Liver (tissue), 8 donors: ENCODE measurements at regions not wholly inside any gene's neighbourhood (a gene's known extent, or its start where the extent isn't known, plus 50 kb on each side); places are given as distances from the start of the nearest gene placed in this dataset.

Experiments
- DNase-seq: peaks from one replicate; pipeline ENCODE4 v3.0.0-alpha.2; 2017; ENCODE audit warnings: low spot score
- H3K27ac ChIP-seq, 2 donors: one replicate each; pipeline ENCODE4 v1.7.0; 2013; ENCODE audit warnings: inconsistent platforms in 2 of 2, low read length in 2 of 2, control low read depth in 1 of 2, low read depth in 1 of 2, mild to moderate bottlenecking in 1 of 2
- H3K27me3 ChIP-seq, 4 donors: one replicate each; pipeline versions ENCODE4 v1.6.1 to v1.7.0; 2013; ENCODE audit warnings: low read length in 3 of 4, inconsistent platforms in 1 of 4, mild to moderate bottlenecking in 1 of 4, moderate library complexity in 1 of 4; ENCODE audit not compliant: control insufficient read depth in 4 of 4, insufficient read depth in 4 of 4
- H3K36me3 ChIP-seq, 4 donors: one replicate each; pipeline versions ENCODE4 v1.6.1 to v1.7.0; 2013; ENCODE audit warnings: low read length in 3 of 4, mild to moderate bottlenecking in 3 of 4, low read depth in 1 of 4, moderate library complexity in 1 of 4; ENCODE audit not compliant: control insufficient read depth in 4 of 4, insufficient read depth in 3 of 4
- H3K4me1 ChIP-seq, 4 donors: one replicate each; pipeline versions ENCODE4 v1.6.1 to v1.7.0; 2013; ENCODE audit warnings: low read length in 3 of 4, mild to moderate bottlenecking in 3 of 4, moderate library complexity in 1 of 4; ENCODE audit not compliant: control insufficient read depth in 4 of 4, insufficient read depth in 4 of 4
- H3K4me3 ChIP-seq, 3 donors: one replicate each; pipeline versions ENCODE4 v1.6.1 to v1.7.0; 2013; ENCODE audit warnings: low read length in 3 of 3, control low read depth in 1 of 3, low read depth in 1 of 3, mild to moderate bottlenecking in 1 of 3
- H3K9ac ChIP-seq, 2 donors: one replicate each; pipeline ENCODE4 v1.7.0; 2013; ENCODE audit warnings: low read length in 2 of 2, mild to moderate bottlenecking in 2 of 2, moderate library complexity in 2 of 2, control low read depth in 1 of 2, low read depth in 1 of 2
- H3K9me3 ChIP-seq, 4 donors: one replicate each; pipeline versions ENCODE4 v1.6.1 to v1.7.0; 2013; ENCODE audit warnings: low read length in 3 of 4; ENCODE audit not compliant: control insufficient read depth in 4 of 4
- ATF3 ChIP-seq: IDR thresholded peaks from 2 replicates; pipeline ENCODE4 v1.6.1; 2016; ENCODE audit warnings: antibody characterized with exemption
- EGR1 ChIP-seq, 2 donors: IDR thresholded peaks; 2 replicates each; pipeline ENCODE4 v1.6.1; 2016 to 2018; ENCODE audit warnings: antibody characterized with exemption in 2 of 2, low read depth in 2 of 2
- FOXA1 ChIP-seq: IDR thresholded peaks from 2 replicates; pipeline ENCODE4 v1.6.1; 2016; ENCODE audit warnings: antibody characterized with exemption
- FOXA2 ChIP-seq: IDR thresholded peaks from 2 replicates; pipeline ENCODE4 v1.6.1; 2016; ENCODE audit warnings: antibody characterized with exemption
- GABPA ChIP-seq, 2 donors: IDR thresholded peaks in 1 of 2; conservative IDR thresholded peaks in 1 of 2; 2 replicates each; pipeline ENCODE4 v1.6.1; 2016; ENCODE audit warnings: antibody characterized with exemption in 2 of 2, mild to moderate bottlenecking in 1 of 2, moderate library complexity in 1 of 2
- HNF4A ChIP-seq, 2 donors: conservative IDR thresholded peaks; 2 replicates each; pipeline ENCODE4 v1.6.1; 2016; ENCODE audit warnings: antibody characterized with exemption in 2 of 2, mild to moderate bottlenecking in 2 of 2
- JUND ChIP-seq, 2 donors: IDR thresholded peaks; 2 replicates each; pipeline ENCODE4 v1.6.1; 2016; ENCODE audit warnings: antibody characterized with exemption in 2 of 2
- RAD21 ChIP-seq, 2 donors: IDR thresholded peaks; 2 replicates each; pipeline ENCODE4 v1.6.1; 2016; ENCODE audit warnings: antibody characterized with exemption in 2 of 2, mild to moderate bottlenecking in 2 of 2
- SP1 ChIP-seq: IDR thresholded peaks from 2 replicates; pipeline ENCODE4 v1.6.1; 2018; ENCODE audit warnings: antibody characterized with exemption, mild to moderate bottlenecking
- YY1 ChIP-seq: IDR thresholded peaks from 2 replicates; pipeline ENCODE4 v1.6.1; 2016; ENCODE audit warnings: antibody characterized with exemption, mild to moderate bottlenecking
- ZBTB33 ChIP-seq: IDR thresholded peaks from 2 replicates; pipeline ENCODE4 v1.6.1; 2016; ENCODE audit warnings: antibody characterized with exemption
- WGBS: extraction: QIAGEN DNeasy Blood & Tissue Kit; methylation state at CpG from one replicate; pipeline ENCODE4 v1.1.7; 2013; 5-methylcytosine and 5-hydroxymethylcytosine counted together
- TF ChIP-seq, protein P1 (sequence below): IDR thresholded peaks from 2 replicates; pipeline ENCODE4 v1.6.1; 2016; ENCODE audit warnings: antibody characterized with exemption
- TF ChIP-seq, protein P2 (sequence below): fragments of 150-350 bp; IDR thresholded peaks from 2 replicates; pipeline ENCODE4 v1.5.1; 2017; ENCODE audit warnings: improper control_type of control experiment, low read depth, low read length; ENCODE audit not compliant: missing input control
- donor health status: healthy.
- donor health status: healthy.
- donor health status: healthy.
- donor health status: healthy.
- donor health status: healthy.

- Histone ChIP-seq H3K4me1 (no peaks in the 10 kb centered on the region), H3K9me3 (no peaks in the 10 kb centered on the region), H3K9ac (no peak overlapping the region), H3K27ac (no peak overlapping the region), H3K4me3 (no peak overlapping the region), H3K27me3 (peaks cover 0 to 3% (median 0%) of the 10 kb centered on the region in 4 donors), H3K36me3 (no peaks in the 10 kb centered on the region)
- no peak for TF ChIP-seq FOXA1
- no peak for TF ChIP-seq RAD21 (IDR thresholded peaks at IDR 0.05)
- TF ChIP-seq ATF3 = no peak
- no peak for DNase-seq
- WGBS = 94% methylated on average over 9 of the region's 9 CpGs
Observed at GRCh38 chr12:4104722-4105244, 168.8 kb upstream of the CCND2 start.

GRCh38 chr12:4099276-4099675, 174.3 kb upstream of the CCND2 start:
- Histone ChIP-seq H3K36me3 (no peaks in the 10 kb centered on the region), H3K4me3 (no peak overlapping the region), H3K27me3 (peaks cover 0 to 2% (median 0%) of the 10 kb centered on the region in 4 donors), H3K27ac (no peak overlapping the region), H3K9ac (no peak overlapping the region), H3K4me1 (no peaks in the 10 kb centered on the region), H3K9me3 (no peaks in the 10 kb centered on the region)
- TF ChIP-seq FOXA2 (no peak), ZBTB33 (no peak), YY1 (no peak), SP1 (no peak)
- 23% methylated on average over 3 of the region's 3 CpGs for WGBS
- DNase-seq = no peak

GRCh38 chr12:4091016-4091743, 182.4 kb upstream of the CCND2 start:
- Histone ChIP-seq H3K36me3 (no peaks in the 10 kb centered on the region), H3K9ac (no peak overlapping the region), H3K9me3 (no peaks in the 10 kb centered on the region), H3K4me1 (no peaks in the 10 kb centered on the region), H3K27ac (no peak overlapping the region), H3K27me3 (no peaks in the 10 kb centered on the region), H3K4me3 (no peak overlapping the region)
- 72% methylated on average over 5 of the region's 5 CpGs for WGBS
- no peak for TF ChIP-seq SP1
- TF ChIP-seq JUND (IDR thresholded peaks at IDR 0.05) = no peak
- TF ChIP-seq, protein P1, sequence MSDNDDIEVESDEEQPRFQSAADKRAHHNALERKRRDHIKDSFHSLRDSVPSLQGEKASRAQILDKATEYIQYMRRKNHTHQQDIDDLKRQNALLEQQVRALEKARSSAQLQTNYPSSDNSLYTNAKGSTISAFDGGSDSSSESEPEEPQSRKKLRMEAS = no peak
- TF ChIP-seq, protein P2, sequence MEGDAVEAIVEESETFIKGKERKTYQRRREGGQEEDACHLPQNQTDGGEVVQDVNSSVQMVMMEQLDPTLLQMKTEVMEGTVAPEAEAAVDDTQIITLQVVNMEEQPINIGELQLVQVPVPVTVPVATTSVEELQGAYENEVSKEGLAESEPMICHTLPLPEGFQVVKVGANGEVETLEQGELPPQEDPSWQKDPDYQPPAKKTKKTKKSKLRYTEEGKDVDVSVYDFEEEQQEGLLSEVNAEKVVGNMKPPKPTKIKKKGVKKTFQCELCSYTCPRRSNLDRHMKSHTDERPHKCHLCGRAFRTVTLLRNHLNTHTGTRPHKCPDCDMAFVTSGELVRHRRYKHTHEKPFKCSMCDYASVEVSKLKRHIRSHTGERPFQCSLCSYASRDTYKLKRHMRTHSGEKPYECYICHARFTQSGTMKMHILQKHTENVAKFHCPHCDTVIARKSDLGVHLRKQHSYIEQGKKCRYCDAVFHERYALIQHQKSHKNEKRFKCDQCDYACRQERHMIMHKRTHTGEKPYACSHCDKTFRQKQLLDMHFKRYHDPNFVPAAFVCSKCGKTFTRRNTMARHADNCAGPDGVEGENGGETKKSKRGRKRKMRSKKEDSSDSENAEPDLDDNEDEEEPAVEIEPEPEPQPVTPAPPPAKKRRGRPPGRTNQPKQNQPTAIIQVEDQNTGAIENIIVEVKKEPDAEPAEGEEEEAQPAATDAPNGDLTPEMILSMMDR = no peak
- no peak for TF ChIP-seq EGR1 (IDR thresholded peaks at IDR 0.05; ENCODE audit: low read depth in 2 of 2)
- TF ChIP-seq GABPA (IDR thresholded peaks at IDR 0.05 in 1 of 2, conservative IDR thresholded peaks at IDR 0.05 in 1 of 2) = no peak
- no peak for TF ChIP-seq YY1
- TF ChIP-seq HNF4A (conservative IDR thresholded peaks at IDR 0.05) = no peak
- DNase-seq = no peak
